Type B pancreatic cell (in vitro differentiated cells): ENCODE measurements at regions not wholly inside any gene's neighbourhood (a gene's known extent, or its start where the extent isn't known, plus 50 kb on each side); places are given as distances from the start of the nearest gene placed in this dataset.

Experiments
- DNase-seq: peaks from one replicate; pipeline ENCODE4 v3.0.0; 2021; ENCODE audit warnings: mixed read lengths; ENCODE audit not compliant: unreplicated experiment; ENCODE audit errors: extremely low spot score
- H3K27ac Mint-ChIP-seq: 2 replicates; pipeline ENCODE4 v1.8.0; 2021; ENCODE audit warnings: mild to moderate bottlenecking, mixed read lengths
- H3K27me3 Mint-ChIP-seq: 2 replicates; pipeline ENCODE4 v1.8.0; 2021; ENCODE audit warnings: mixed read lengths
- H3K36me3 Mint-ChIP-seq: 2 replicates; pipeline ENCODE4 v1.8.0; 2021; ENCODE audit warnings: mixed read lengths
- H3K4me1 Mint-ChIP-seq: one replicate; pipeline ENCODE4 v1.8.0; 2021; ENCODE audit warnings: mixed read lengths; ENCODE audit not compliant: unreplicated experiment
- H3K4me3 Mint-ChIP-seq: 2 replicates; pipeline ENCODE4 v1.8.0; 2021; ENCODE audit warnings: mild to moderate bottlenecking, mixed read lengths
- H3K9me3 Mint-ChIP-seq: 2 replicates; pipeline ENCODE4 v1.8.0; 2021; ENCODE audit warnings: mixed read lengths
- TF ChIP-seq, protein P1 (sequence below): fragments of 200-600 bp; sonication (generic); conservative IDR thresholded peaks from 2 replicates; pipeline ENCODE4 v1.5.0; 2021; ENCODE audit warnings: antibody characterized with exemption, mild to moderate bottlenecking

DNA sequence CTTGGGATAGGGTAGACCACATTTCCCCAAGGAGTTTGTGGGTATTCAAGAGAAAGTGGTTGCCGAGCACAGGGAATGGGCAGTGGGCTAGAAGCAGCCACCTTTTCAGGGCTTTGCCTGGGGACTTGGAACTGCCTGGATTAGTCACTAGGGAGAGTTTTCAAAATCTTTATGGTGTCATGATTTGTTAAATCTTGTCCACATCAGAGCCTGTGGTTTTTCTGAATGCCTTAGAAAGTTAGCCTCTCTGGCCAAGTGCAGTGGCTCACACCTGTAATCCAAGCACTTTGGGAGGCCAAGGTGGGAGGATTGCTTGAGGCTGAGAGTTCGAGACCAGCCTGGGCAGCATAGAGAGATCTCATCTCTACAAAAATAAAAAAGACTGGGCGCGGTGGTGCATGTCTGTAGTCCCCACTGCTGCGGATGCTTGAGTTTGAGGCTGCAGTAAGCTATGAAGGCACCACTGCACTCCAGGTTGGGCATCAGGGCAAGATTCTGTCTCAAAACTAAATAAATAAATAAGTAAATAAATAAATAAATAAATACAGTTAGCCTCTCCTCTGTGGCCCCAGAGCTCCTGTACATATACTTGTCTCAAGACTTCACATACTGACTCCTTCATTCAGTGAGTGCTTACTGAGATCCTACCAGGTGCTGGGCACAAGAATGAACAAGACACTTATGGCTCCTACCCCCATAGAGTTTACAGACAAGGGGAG is 76.3 kb upstream of the HNF1B start:
- no peaks in the 10 kb centered on the region for H3K27me3 Mint-ChIP-seq
- no peak overlapping the region for H3K4me3 Mint-ChIP-seq
- no peaks in the 10 kb centered on the region for H3K36me3 Mint-ChIP-seq
- DNase-seq = no peak
- TF ChIP-seq, protein P1, sequence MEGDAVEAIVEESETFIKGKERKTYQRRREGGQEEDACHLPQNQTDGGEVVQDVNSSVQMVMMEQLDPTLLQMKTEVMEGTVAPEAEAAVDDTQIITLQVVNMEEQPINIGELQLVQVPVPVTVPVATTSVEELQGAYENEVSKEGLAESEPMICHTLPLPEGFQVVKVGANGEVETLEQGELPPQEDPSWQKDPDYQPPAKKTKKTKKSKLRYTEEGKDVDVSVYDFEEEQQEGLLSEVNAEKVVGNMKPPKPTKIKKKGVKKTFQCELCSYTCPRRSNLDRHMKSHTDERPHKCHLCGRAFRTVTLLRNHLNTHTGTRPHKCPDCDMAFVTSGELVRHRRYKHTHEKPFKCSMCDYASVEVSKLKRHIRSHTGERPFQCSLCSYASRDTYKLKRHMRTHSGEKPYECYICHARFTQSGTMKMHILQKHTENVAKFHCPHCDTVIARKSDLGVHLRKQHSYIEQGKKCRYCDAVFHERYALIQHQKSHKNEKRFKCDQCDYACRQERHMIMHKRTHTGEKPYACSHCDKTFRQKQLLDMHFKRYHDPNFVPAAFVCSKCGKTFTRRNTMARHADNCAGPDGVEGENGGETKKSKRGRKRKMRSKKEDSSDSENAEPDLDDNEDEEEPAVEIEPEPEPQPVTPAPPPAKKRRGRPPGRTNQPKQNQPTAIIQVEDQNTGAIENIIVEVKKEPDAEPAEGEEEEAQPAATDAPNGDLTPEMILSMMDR = no peak
- H3K27ac Mint-ChIP-seq = no peak overlapping the region
- no peaks in the 10 kb centered on the region for H3K9me3 Mint-ChIP-seq
- H3K4me1 Mint-ChIP-seq = peaks cover 8% of the 10 kb centered on the region

DNA sequence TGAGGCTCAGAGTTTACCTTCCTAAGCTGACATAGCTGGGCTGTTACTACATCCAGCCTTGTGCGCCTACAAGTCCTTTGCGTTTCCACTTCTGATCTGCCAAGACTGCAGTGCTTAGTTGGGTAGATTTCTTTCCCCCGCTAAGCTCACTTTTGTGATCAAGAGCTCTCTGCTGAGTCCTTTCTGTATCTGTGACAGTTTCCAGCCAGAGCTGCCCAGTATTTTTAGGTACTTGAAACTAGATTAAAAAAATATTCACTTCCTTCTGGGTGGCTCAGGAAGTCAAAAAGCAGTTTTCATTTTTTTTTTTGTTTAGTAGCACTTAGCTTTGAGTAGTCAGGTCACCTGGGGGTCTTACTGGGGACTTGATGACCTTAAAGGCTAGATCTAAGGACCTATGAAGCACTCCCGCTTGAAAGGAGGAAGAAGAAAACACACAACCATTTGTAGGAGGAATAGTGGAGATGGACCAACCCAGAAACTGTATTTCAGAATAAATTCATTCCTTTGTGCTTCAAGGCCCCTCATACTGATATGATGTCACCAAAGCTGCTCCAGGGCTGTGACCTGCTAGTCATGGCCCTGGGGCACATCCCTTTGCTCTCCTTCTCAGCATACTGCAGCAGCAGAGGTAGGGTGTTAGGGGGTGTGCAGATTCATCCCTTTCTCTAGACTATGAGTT is 75.6 kb upstream of the HNF1B start:
- Mint-ChIP-seq H3K9me3 (no peaks in the 10 kb centered on the region), H3K36me3 (no peaks in the 10 kb centered on the region), H3K4me3 (no peak overlapping the region), H3K27me3 (peaks cover under 1% of the 10 kb centered on the region), H3K4me1 (peaks cover 9% of the 10 kb centered on the region), H3K27ac (no peak overlapping the region)
- DNase-seq = no peak
- TF ChIP-seq, protein P1 = no peak

DNA sequence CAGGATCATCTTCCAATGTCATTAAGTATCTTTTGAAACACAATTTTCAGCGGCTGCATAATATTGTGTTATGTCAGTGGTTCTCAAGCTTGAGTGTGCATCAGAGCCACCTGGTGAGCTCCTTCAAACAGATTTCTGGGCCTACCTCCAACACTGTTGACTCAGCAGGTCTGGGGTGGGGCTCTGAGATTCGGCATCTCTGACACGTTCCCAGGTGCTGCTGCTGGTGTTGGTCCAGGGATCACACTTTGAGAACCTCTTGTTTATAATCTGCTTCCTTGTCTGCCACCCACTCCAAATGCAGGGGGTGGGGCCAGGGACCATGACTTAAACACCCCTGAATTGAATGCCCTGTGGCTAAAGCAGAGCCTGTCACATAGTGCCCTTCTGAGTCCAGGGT is 73.8 kb upstream of the HNF1B start:
- Mint-ChIP-seq H3K36me3 (no peaks in the 10 kb centered on the region), H3K4me3 (no peak overlapping the region), H3K9me3 (no peaks in the 10 kb centered on the region), H3K4me1 (peaks cover 4% of the 10 kb centered on the region), H3K27me3 (peaks cover 7% of the 10 kb centered on the region), H3K27ac (no peak overlapping the region)
- TF ChIP-seq, protein P1 = no peak
- no peak for DNase-seq

DNA sequence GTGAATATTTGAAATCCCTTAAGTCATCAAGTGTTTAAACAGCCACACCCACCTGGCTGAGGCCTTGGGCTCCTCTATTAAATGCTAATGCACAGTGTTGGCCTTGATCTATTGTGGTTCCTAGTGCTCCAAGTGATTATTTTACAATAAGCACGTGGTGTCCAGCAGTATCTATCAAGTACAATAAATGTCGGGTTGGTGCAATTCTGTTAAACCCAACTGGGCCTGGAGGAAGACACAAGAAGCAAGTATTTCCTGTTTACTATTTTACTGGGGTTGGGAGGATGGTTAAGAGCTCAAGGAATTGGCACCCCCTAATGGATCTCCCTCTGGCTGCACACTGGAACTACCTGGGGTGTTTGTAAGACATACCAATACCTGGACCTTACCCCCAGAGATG is 72.1 kb upstream of the HNF1B start:
- no peaks in the 10 kb centered on the region for H3K9me3 Mint-ChIP-seq
- H3K27me3 Mint-ChIP-seq = peaks cover 11% of the 10 kb centered on the region
- H3K27ac Mint-ChIP-seq = no peak overlapping the region
- TF ChIP-seq, protein P1 = no peak
- no peaks in the 10 kb centered on the region for H3K36me3 Mint-ChIP-seq
- no peak overlapping the region for H3K4me3 Mint-ChIP-seq
- peaks cover 4% of the 10 kb centered on the region for H3K4me1 Mint-ChIP-seq
- no peak for DNase-seq

DNA sequence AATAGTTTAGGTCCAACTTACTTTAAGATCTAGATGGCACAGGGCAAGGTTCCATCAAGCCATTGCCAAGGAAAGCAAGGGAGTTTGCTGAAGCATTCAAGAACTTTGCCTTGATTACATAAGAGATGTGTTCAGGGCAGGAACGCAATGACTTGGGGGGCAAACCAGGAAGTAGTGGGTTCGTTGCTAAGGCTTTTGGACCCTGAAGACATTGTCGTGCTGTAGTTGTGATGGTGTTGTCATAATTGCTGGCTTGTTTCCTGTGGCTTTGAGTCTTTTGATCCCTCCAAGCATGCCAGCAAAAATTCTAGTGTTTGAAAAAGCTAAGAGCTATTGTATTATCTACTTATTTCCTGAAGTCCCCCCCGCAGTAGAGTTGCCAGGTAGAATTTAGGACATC is 70.7 kb upstream of the HNF1B start:
- Mint-ChIP-seq H3K27ac (no peak overlapping the region), H3K4me1 (peaks cover 4% of the 10 kb centered on the region)
- no peak for DNase-seq

More for the DNA sequence above, 70.7 kb upstream of the HNF1B start:
- peaks cover 14% of the 10 kb centered on the region for H3K27me3 Mint-ChIP-seq
- no peaks in the 10 kb centered on the region for H3K36me3 Mint-ChIP-seq
- TF ChIP-seq, protein P1 = no peak
- no peaks in the 10 kb centered on the region for H3K9me3 Mint-ChIP-seq
- H3K4me3 Mint-ChIP-seq = no peak overlapping the region
